Limb (tissue), 2 donors: ENCODE measurements at regions not wholly inside any gene's neighbourhood (a gene's known extent, or its start where the extent isn't known, plus 50 kb on each side); places are given as distances from the start of the nearest gene placed in this dataset.
"Not testable (repeated sequence)": the region's sequence is repeated elsewhere in the genome, so short reads cannot be mapped to it uniquely, and the experiment has no call there.

Experiments
- DNase-seq, 2 donors: peaks; one replicate each; pipeline ENCODE4 v3.0.0-alpha.2; 2016; ENCODE audit errors: extremely low spot score in 2 of 2

GRCh38 chr1:149275802-149276201 is 172.5 kb upstream of the NBPF9 start:
- DNase-seq = not testable (repeated sequence)

GRCh38 chr1:149276496-149276895 is 173.1 kb upstream of the NBPF9 start:
- not testable (repeated sequence) for DNase-seq

GRCh38 chr1:149278156-149278555 is 174.8 kb upstream of the NBPF9 start:
- DNase-seq = not testable (repeated sequence)

- DNase-seq = not testable (repeated sequence)
Measured at GRCh38 chr1:149279015-149279414, 175.7 kb upstream of the NBPF9 start.

GRCh38 chr1:149279512-149279911 is 176.2 kb upstream of the NBPF9 start:
- not testable (repeated sequence) for DNase-seq

- not testable (repeated sequence) for DNase-seq
Measured at GRCh38 chr1:149284773-149285172, 181.4 kb upstream of the NBPF9 start.

GRCh38 chr1:149285205-149285604 is 181.9 kb upstream of the NBPF9 start:
- DNase-seq = not testable (repeated sequence)

GRCh38 chr1:149285638-149286037 is 182.3 kb upstream of the NBPF9 start:
- DNase-seq = not testable (repeated sequence)

- not testable (repeated sequence) for DNase-seq
Measured at GRCh38 chr1:149288580-149288979, 185.2 kb upstream of the NBPF9 start.

GRCh38 chr1:149300478-149301218 is 174.2 kb upstream of the NBPF19 start:
- DNase-seq = not testable (repeated sequence)

- not testable (repeated sequence) for DNase-seq
Measured at GRCh38 chr1:149301282-149301681, 173.6 kb upstream of the NBPF19 start.

GRCh38 chr1:149304796-149305195 is 170.0 kb upstream of the NBPF19 start:
- not testable (repeated sequence) for DNase-seq

- not testable (repeated sequence) for DNase-seq
Measured at GRCh38 chr1:149307640-149308039, 167.2 kb upstream of the NBPF19 start.

GRCh38 chr1:149314921-149315320 is 159.9 kb upstream of the NBPF19 start:
- DNase-seq = not testable (repeated sequence)

- DNase-seq = not testable (repeated sequence)
Measured at GRCh38 chr1:149320971-149321731, 153.7 kb upstream of the NBPF19 start.

- DNase-seq = not testable (repeated sequence)
Measured at GRCh38 chr1:149321732-149322016, 153.2 kb upstream of the NBPF19 start.

- not testable (repeated sequence) for DNase-seq
Measured at GRCh38 chr1:149330081-149330335, 144.8 kb upstream of the NBPF19 start.

- not testable (repeated sequence) for DNase-seq
Measured at GRCh38 chr1:149336082-149336481, 138.8 kb upstream of the NBPF19 start.

- not testable (repeated sequence) for DNase-seq
Measured at GRCh38 chr1:149338221-149338691, 136.6 kb upstream of the NBPF19 start.

- DNase-seq = not testable (repeated sequence)
Measured at GRCh38 chr1:149338698-149339097, 136.1 kb upstream of the NBPF19 start.

- not testable (repeated sequence) for DNase-seq
Measured at GRCh38 chr1:149349448-149349847, 125.4 kb upstream of the NBPF19 start.

GRCh38 chr1:149352205-149352604 is 122.6 kb upstream of the NBPF19 start:
- DNase-seq = not testable (repeated sequence)

GRCh38 chr1:149354579-149354978 is 120.3 kb upstream of the NBPF19 start:
- DNase-seq = not testable (repeated sequence)
